GM12892 (cell line): ENCODE measurements at regions not wholly inside any gene's neighbourhood (a gene's known extent, or its start where the extent isn't known, plus 50 kb on each side); places are given as distances from the start of the nearest gene placed in this dataset.

ENCODE experiments used
- POLR2AphosphoS5 ChIP-seq: IDR thresholded peaks from 2 replicates; pipeline ENCODE4 v1.6.1; 2011; ENCODE audit warnings: low read depth, low read length, control low read depth
- TAF1 ChIP-seq: IDR thresholded peaks from 2 replicates; pipeline ENCODE4 v1.6.1; 2011; ENCODE audit warnings: low read depth, mild to moderate bottlenecking, control low read depth, low read length, borderline replicate concordance

- no peak for TF ChIP-seq POLR2AphosphoS5
- TF ChIP-seq TAF1 = no peak
Measured at GRCh38 chr3:117843356-117843755, 1133.8 kb downstream of the TUSC7 start.
